LNCAP (cell line): ENCODE measurements at regions not wholly inside any gene's neighbourhood (a gene's known extent, or its start where the extent isn't known, plus 50 kb on each side); places are given as distances from the start of the nearest gene placed in this dataset.

Source experiments
- CTCF ChIP-seq: fragments of 450-650 bp; IDR thresholded peaks from 2 replicates; pipeline ENCODE4 v1.5.1; 2017; ENCODE audit warnings: mild to moderate bottlenecking

DNA sequence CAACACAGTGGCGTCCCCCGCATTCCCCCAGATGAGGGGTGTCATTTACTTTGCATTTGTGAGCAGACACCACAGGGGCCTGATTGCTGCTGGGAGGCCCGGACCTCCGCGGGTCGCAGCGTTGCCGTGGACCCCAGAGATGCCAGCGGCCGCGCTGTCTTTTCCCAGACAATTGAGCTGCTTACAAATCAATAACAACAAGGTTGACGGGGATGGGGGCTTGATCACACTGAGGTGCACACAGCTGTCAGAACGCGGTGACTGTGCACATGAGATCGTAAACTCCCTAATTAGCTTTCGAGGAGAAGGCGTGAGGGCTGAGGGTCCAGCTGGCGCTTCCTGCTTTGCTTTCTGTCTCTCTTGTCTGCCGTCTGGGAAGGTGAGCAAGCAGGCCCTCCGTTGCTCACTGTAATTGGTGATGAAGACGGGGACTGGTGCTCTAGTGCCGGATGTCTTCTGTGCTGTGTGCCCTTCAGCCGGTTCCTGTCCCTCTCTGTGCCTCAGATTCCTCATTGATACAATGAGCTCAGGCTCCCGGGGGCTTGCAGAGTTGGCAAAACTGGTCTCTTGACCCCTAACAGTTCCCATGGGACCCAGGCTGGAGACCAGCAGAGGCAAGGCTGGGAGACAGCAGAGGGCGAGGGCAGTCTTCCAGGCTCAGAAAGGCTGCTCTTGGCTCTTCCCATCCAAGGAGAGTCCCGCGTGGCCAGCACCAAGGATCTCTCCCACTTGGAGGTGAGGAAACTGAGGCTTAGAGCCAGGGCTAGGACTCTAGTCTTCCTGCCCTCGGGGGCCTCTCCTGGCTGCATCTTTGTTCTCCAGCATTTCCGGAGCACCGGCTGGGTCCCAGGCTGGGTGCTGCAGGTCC is 126.0 kb upstream of the PMEPA1 start:
- no peak for TF ChIP-seq CTCF

DNA sequence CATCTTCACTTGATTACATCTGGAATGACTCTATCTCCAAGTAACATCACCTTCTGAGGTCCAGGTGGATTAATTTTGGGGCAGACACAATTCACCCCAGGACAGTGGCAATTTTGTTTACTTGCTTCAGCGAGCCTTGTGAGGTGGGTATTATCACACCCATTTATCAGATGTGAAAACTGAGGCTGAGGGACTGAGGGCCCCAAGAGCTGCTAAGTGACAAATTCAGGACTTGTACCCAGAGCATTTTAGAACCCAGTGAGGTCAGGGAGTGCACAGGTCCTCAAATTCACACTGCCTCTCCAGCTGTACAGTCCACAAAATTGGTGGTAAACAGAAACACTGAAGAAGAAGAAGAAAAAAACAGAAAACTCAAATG is 125.2 kb upstream of the PMEPA1 start:
- TF ChIP-seq CTCF, result no peak

DNA sequence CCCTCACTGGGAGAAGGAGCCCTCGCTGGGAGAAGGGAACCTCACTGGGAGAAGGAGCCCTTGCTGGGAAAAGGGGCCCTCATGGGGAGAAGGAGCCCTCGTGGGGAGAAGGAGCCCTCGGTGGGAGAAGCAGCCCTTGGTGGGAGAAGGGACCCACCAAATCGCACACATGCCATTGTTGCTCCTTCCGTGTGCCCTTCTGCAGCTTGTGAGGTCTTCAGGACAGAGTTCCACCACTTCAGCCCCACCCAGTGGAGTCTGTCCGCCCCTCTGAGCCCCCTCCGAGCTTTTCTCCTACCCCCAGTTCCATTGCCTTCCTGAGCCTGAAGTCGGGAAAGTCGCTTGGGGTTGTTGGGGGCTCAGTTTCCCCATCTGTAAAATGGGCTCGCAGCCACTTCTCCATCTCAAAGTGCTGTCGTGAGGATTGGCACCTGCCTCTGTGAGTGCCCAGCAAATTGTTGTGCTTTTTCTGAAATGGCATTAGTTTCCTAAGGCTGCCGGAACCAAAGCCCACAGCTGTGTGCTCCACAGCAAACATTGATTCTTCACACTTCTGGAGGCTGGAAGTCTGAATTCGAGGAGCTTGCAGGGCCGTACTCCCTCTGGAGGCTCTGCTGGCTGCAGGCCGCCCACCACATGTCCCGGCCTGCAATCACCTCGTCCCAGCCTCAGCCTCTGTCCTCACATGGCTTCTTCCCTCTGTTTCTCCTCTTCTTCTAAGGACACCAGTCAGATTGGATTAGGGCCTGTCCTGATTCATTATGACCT is 124.7 kb upstream of the PMEPA1 start:
- TF ChIP-seq CTCF, result no peak

DNA sequence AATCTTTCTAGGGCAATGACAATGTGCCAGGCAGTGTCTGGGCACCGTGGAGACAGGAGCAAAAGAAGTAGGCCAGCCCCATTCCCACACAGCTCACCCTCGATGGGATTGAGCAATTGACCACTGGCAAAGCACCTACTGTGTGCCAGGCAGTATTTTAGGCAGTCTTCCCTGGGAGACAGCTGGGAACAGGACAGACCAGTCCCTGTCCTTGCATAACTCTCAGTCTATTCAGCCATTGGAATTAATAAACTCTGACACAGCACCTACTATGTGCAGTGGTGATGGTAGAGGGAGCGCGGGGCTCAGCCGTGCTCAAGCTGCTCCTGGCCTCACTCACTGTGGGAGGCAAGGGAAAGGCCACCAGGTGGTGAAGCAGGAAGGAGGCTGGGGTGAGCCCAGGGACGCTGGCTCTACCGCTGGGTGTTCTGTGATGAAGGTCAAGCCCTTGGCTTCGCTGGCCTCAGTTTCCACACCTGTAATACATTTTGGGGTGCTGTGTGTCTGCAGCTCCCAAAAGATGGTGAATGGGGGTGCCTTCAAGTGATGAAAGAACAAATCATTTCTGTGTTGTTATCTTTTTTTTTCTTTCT is 122.3 kb upstream of the PMEPA1 start:
- TF ChIP-seq CTCF, result no peak

DNA sequence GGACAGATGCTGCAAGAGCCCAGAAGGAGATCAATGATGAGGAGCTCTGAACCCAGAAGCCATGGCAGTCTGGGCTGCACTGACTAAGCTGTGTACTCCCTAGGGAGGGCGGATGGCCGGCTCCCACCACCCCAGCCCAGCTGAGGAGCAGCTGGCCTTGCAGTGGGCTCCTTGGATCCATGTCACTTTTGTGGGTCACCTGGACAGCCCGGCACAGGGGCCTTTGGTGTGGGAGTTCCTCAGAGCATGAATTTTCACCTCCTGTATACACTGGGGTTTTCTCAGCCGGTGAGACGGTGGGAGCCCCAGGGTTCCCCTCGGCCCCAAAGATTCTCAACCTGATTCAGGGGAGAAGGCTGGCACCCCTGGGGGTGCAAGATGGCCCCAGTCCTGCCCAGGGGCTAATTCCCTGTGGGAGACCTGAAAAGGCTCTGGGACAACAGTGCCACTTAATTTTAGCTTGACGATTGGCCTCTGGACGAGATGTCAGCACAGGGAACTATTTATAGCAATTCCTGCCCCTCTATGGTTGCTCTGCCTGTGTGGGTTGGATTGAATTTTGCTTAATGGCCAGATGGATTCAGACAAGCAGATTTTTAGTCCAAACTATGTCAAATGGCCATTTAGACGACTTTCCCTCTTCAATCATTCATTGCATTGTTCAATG is 121.6 kb upstream of the PMEPA1 start:
- TF ChIP-seq CTCF, result no peak

GRCh38 chr20:57830515-57830895 is 120.7 kb upstream of the PMEPA1 start:
- no peak for TF ChIP-seq CTCF

GRCh38 chr20:57829805-57830514 is 120.1 kb upstream of the PMEPA1 start:
- no peak for TF ChIP-seq CTCF
